Activated T-helper 2 cell treated with anti-CD3 and anti-CD28 coated beads, Interferon-gamma antibody, Interleukin-2, Interleukin-4, amounts not matched to agents 10 μg/mL and 5 μg/mL and 100 μg/mL, durations not matched to agents 14 hours and 24 hours and 36 hours (primary cell): ENCODE measurements at regions not wholly inside any gene's neighbourhood (a gene's known extent, or its start where the extent isn't known, plus 50 kb on each side); places are given as distances from the start of the nearest gene placed in this dataset.

ENCODE experiments used
- DNase-seq: peaks from one replicate; pipeline ENCODE4 v3.0.0; 2021; ENCODE audit warnings: low spot score
- H3K27ac Mint-ChIP-seq: one replicate; pipeline ENCODE4 v1.8.0; 2021; ENCODE audit warnings: mixed read lengths
- H3K27me3 Mint-ChIP-seq: one replicate; pipeline ENCODE4 v1.8.0; 2021; ENCODE audit warnings: low read depth, mixed read lengths
- H3K36me3 Mint-ChIP-seq: one replicate; pipeline ENCODE4 v1.8.0; 2021; ENCODE audit warnings: low read depth, mixed read lengths
- H3K4me1 Mint-ChIP-seq: one replicate; pipeline ENCODE4 v1.8.0; 2021; ENCODE audit warnings: low read depth, mixed read lengths
- H3K4me3 Mint-ChIP-seq: one replicate; pipeline ENCODE4 v1.8.0; 2021; ENCODE audit warnings: low read depth, mild to moderate bottlenecking, moderate library complexity, mixed read lengths
- H3K9me3 Mint-ChIP-seq: one replicate; pipeline ENCODE4 v1.8.0; 2021; ENCODE audit warnings: mixed read lengths
- intact Hi-C: fragments of 100-400 bp; cut with micrococcal nuclease; formaldehyde crosslinking; loops from one replicate; pipeline ENCODE4 v1.15.1; 2023

GRCh38 chr6:14974372-14974771 lies 271.5 kb upstream of the JARID2 start:
- H3K4me3 Mint-ChIP-seq: no peak overlapping the region
- peaks cover 8% of the 10 kb centered on the region for H3K9me3 Mint-ChIP-seq
- H3K27me3 Mint-ChIP-seq: no peaks in the 10 kb centered on the region
- intact Hi-C loops: no loop called here
- H3K27ac Mint-ChIP-seq: no peak overlapping the region
- no peak for DNase-seq
- H3K36me3 Mint-ChIP-seq: peaks cover under 1% of the 10 kb centered on the region
- peaks cover 3% of the 10 kb centered on the region for H3K4me1 Mint-ChIP-seq

- no peaks in the 10 kb centered on the region for H3K27me3 Mint-ChIP-seq
- H3K4me3 Mint-ChIP-seq: no peak overlapping the region
- peaks cover 3% of the 10 kb centered on the region for H3K4me1 Mint-ChIP-seq
- H3K27ac Mint-ChIP-seq: no peak overlapping the region
- intact Hi-C loops: no loop called here
- no peaks in the 10 kb centered on the region for H3K36me3 Mint-ChIP-seq
- H3K9me3 Mint-ChIP-seq: peaks cover 3% of the 10 kb centered on the region
- no peak for DNase-seq
These were observed 270.9 kb upstream of the JARID2 start for GRCh38 chr6:14974792-14975470.

GRCh38 chr6:14975471-14975817 lies 270.4 kb upstream of the JARID2 start:
- no peaks in the 10 kb centered on the region for H3K36me3 Mint-ChIP-seq
- H3K27ac Mint-ChIP-seq: no peak overlapping the region
- no peak for DNase-seq
- H3K4me3 Mint-ChIP-seq: no peak overlapping the region
- H3K9me3 Mint-ChIP-seq: no peaks in the 10 kb centered on the region
- H3K4me1 Mint-ChIP-seq: peaks cover 3% of the 10 kb centered on the region
- intact Hi-C loops: no loop called here
- H3K27me3 Mint-ChIP-seq: no peaks in the 10 kb centered on the region

GRCh38 chr6:14977747-14978382 lies 268.0 kb upstream of the JARID2 start:
- intact Hi-C loops: no loop called here
- no peaks in the 10 kb centered on the region for H3K9me3 Mint-ChIP-seq
- peaks cover 4% of the 10 kb centered on the region for H3K27me3 Mint-ChIP-seq
- no peak for DNase-seq
- H3K36me3 Mint-ChIP-seq: no peaks in the 10 kb centered on the region
- no peak overlapping the region for H3K27ac Mint-ChIP-seq
- H3K4me3 Mint-ChIP-seq: no peak overlapping the region
- H3K4me1 Mint-ChIP-seq: peaks cover 3% of the 10 kb centered on the region

- no peak for DNase-seq
- intact Hi-C loops: no loop called here
- Mint-ChIP-seq H3K4me1 (no peaks in the 10 kb centered on the region), H3K4me3 (no peak overlapping the region), H3K27me3 (peaks cover 8% of the 10 kb centered on the region), H3K27ac (no peak overlapping the region), H3K36me3 (no peaks in the 10 kb centered on the region), H3K9me3 (no peaks in the 10 kb centered on the region)
These were observed 263.9 kb upstream of the JARID2 start for GRCh38 chr6:14981960-14982359.

- intact Hi-C loops: no loop called here
- DNase-seq: no peak
- H3K27me3 Mint-ChIP-seq: peaks cover 8% of the 10 kb centered on the region
- H3K4me3 Mint-ChIP-seq: no peak overlapping the region
- no peak overlapping the region for H3K27ac Mint-ChIP-seq
- H3K4me1 Mint-ChIP-seq: no peaks in the 10 kb centered on the region
- no peaks in the 10 kb centered on the region for H3K36me3 Mint-ChIP-seq
- no peaks in the 10 kb centered on the region for H3K9me3 Mint-ChIP-seq
These were observed 262.0 kb upstream of the JARID2 start for GRCh38 chr6:14983599-14984518.

- H3K36me3 Mint-ChIP-seq: no peaks in the 10 kb centered on the region
- intact Hi-C loops: no loop called here
- H3K27ac Mint-ChIP-seq: no peak overlapping the region
- DNase-seq: no peak
- no peak overlapping the region for H3K4me3 Mint-ChIP-seq
- no peaks in the 10 kb centered on the region for H3K4me1 Mint-ChIP-seq
- H3K9me3 Mint-ChIP-seq: no peaks in the 10 kb centered on the region
- peaks cover 8% of the 10 kb centered on the region for H3K27me3 Mint-ChIP-seq
These were observed 261.4 kb upstream of the JARID2 start for GRCh38 chr6:14984519-14984853.

GRCh38 chr6:14985366-14985765 lies 260.5 kb upstream of the JARID2 start:
- H3K4me1 Mint-ChIP-seq: no peaks in the 10 kb centered on the region
- intact Hi-C loops: no loop called here
- H3K27ac Mint-ChIP-seq: no peak overlapping the region
- H3K36me3 Mint-ChIP-seq: no peaks in the 10 kb centered on the region
- H3K9me3 Mint-ChIP-seq: no peaks in the 10 kb centered on the region
- no peak for DNase-seq
- no peak overlapping the region for H3K4me3 Mint-ChIP-seq
- peaks cover 8% of the 10 kb centered on the region for H3K27me3 Mint-ChIP-seq

- Mint-ChIP-seq H3K27ac (no peak overlapping the region), H3K36me3 (no peaks in the 10 kb centered on the region), H3K4me3 (no peak overlapping the region), H3K9me3 (no peaks in the 10 kb centered on the region), H3K27me3 (peaks cover 6% of the 10 kb centered on the region), H3K4me1 (no peaks in the 10 kb centered on the region)
- DNase-seq: no peak
- intact Hi-C loops: no loop called here
These were observed 259.5 kb upstream of the JARID2 start for GRCh38 chr6:14986370-14986769.

GRCh38 chr6:14987490-14987889 lies 258.4 kb upstream of the JARID2 start:
- Mint-ChIP-seq H3K4me3 (no peak overlapping the region), H3K27ac (no peak overlapping the region), H3K4me1 (no peaks in the 10 kb centered on the region), H3K27me3 (peaks cover 3% of the 10 kb centered on the region), H3K9me3 (no peaks in the 10 kb centered on the region), H3K36me3 (no peaks in the 10 kb centered on the region)
- no peak for DNase-seq
- intact Hi-C loops: no loop called here

GRCh38 chr6:14992382-14992781 lies 253.5 kb upstream of the JARID2 start:
- Mint-ChIP-seq H3K36me3 (no peaks in the 10 kb centered on the region), H3K27ac (no peak overlapping the region), H3K9me3 (no peaks in the 10 kb centered on the region), H3K4me3 (no peak overlapping the region), H3K27me3 (no peaks in the 10 kb centered on the region), H3K4me1 (no peaks in the 10 kb centered on the region)
- DNase-seq: no peak
- intact Hi-C loops: no loop called here

GRCh38 chr6:14995208-14995607 lies 250.7 kb upstream of the JARID2 start:
- no peaks in the 10 kb centered on the region for H3K36me3 Mint-ChIP-seq
- H3K27me3 Mint-ChIP-seq: no peaks in the 10 kb centered on the region
- no peaks in the 10 kb centered on the region for H3K4me1 Mint-ChIP-seq
- no peak overlapping the region for H3K4me3 Mint-ChIP-seq
- no peak for DNase-seq
- H3K9me3 Mint-ChIP-seq: no peaks in the 10 kb centered on the region
- intact Hi-C loops: no loop called here
- no peak overlapping the region for H3K27ac Mint-ChIP-seq

GRCh38 chr6:14995966-14996602 lies 249.8 kb upstream of the JARID2 start:
- intact Hi-C loops: no loop called here
- no peak overlapping the region for H3K4me3 Mint-ChIP-seq
- no peaks in the 10 kb centered on the region for H3K36me3 Mint-ChIP-seq
- no peaks in the 10 kb centered on the region for H3K4me1 Mint-ChIP-seq
- no peaks in the 10 kb centered on the region for H3K9me3 Mint-ChIP-seq
- DNase-seq: no peak
- H3K27me3 Mint-ChIP-seq: no peaks in the 10 kb centered on the region
- no peak overlapping the region for H3K27ac Mint-ChIP-seq
